ENCODE measurements at regions not wholly inside any gene's neighbourhood (a gene's known extent, or its start where the extent isn't known, plus 50 kb on each side); places are given as distances from the start of the nearest gene placed in this dataset.

DNA sequence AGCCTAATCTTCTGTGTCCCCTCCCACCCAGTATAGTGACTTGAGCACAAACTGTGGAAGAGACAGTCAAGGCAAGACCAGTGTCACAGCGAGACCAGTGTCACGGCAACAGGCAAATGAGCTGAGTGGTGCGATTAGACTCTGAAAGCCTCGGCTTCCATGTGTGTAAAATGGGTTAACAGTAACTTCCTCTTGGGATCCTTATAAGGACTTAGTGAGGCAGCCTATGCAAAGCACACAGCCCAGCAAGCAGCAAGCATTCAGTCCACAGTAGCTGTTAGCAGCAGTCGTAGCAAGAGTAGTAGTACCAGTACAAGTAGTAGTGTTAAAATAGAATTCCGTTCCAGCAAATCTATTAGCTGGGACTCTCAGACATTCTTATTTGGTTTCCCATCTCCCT is 334.1 kb downstream of the GABRB3 start:
- Histone ChIP-seq H3K9me3 (ENCODE audit: control insufficient read depth, insufficient read depth, low read length) (peaks cover 15% of the 10 kb centered on the region), H3K4me1 (ENCODE audit: control insufficient read depth, insufficient read depth, low read length) (no peaks in the 10 kb centered on the region), H3K27me3 (ENCODE audit: control insufficient read depth, insufficient read depth, low read length) (no peaks in the 10 kb centered on the region), H3K27ac (ENCODE audit: low read length) (no peak overlapping the region), H3K4me3 (ENCODE audit: low read length) (no peak overlapping the region), H3K36me3 (ENCODE audit: control insufficient read depth, insufficient read depth, low read length) (no peaks in the 10 kb centered on the region)
- intact Hi-C loops (cut with micrococcal nuclease) = no loop called here
- H3K4me3 Mint-ChIP-seq = no peak overlapping the region
- no peak overlapping the region for H3K27ac Mint-ChIP-seq
- ATAC-seq (no peak), DNase-seq (no peak)
- peaks cover 14 to 23% of the 10 kb centered on the region in 2 donors for H3K9me3 Mint-ChIP-seq
- TF ChIP-seq, protein P1, sequence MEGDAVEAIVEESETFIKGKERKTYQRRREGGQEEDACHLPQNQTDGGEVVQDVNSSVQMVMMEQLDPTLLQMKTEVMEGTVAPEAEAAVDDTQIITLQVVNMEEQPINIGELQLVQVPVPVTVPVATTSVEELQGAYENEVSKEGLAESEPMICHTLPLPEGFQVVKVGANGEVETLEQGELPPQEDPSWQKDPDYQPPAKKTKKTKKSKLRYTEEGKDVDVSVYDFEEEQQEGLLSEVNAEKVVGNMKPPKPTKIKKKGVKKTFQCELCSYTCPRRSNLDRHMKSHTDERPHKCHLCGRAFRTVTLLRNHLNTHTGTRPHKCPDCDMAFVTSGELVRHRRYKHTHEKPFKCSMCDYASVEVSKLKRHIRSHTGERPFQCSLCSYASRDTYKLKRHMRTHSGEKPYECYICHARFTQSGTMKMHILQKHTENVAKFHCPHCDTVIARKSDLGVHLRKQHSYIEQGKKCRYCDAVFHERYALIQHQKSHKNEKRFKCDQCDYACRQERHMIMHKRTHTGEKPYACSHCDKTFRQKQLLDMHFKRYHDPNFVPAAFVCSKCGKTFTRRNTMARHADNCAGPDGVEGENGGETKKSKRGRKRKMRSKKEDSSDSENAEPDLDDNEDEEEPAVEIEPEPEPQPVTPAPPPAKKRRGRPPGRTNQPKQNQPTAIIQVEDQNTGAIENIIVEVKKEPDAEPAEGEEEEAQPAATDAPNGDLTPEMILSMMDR (IDR thresholded peaks at IDR 0.05) = no peak
- WGBS (ENCODE audit: insufficient coverage) = 90% methylated on average over 6 of the region's 6 CpGs
- no peaks in the 10 kb centered on the region for H3K36me3 Mint-ChIP-seq
- H3K4me1 Mint-ChIP-seq = no peaks in the 10 kb centered on the region
- H3K27me3 Mint-ChIP-seq (ENCODE audit: low read depth in 2 of 2) = no peaks in the 10 kb centered on the region

DNA sequence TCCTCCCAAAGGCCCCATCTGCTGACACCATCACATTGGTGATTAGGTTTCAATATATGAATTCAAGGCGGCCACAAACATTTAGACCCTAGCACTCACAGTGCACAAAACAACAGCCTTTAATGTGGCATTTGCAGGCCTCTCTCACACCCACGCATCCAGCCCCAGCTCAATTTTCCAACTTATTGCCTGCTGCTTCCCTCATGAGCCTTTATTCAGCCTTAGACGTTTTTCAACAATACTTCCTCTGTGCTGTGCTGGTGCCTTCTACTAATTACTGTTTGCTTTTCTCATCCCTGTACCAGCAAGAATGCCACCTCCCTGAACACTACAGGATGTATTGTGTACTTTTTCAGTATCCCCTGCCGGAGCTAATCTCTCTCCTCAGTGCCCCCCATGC is 334.6 kb downstream of the GABRB3 start:
- Histone ChIP-seq H3K9me3 (ENCODE audit: control insufficient read depth, insufficient read depth, low read length) (peaks cover 14% of the 10 kb centered on the region), H3K27me3 (ENCODE audit: control insufficient read depth, insufficient read depth, low read length) (no peaks in the 10 kb centered on the region), H3K36me3 (ENCODE audit: control insufficient read depth, insufficient read depth, low read length) (no peaks in the 10 kb centered on the region), H3K4me1 (ENCODE audit: control insufficient read depth, insufficient read depth, low read length) (no peaks in the 10 kb centered on the region), H3K4me3 (ENCODE audit: low read length) (no peak overlapping the region), H3K27ac (ENCODE audit: low read length) (no peak overlapping the region)
- 80% methylated on average over 4 of the region's 4 CpGs for WGBS (ENCODE audit: insufficient coverage)
- Mint-ChIP-seq H3K9me3 (peaks cover 14 to 23% of the 10 kb centered on the region in 2 donors), H3K27ac (no peak overlapping the region), H3K36me3 (no peaks in the 10 kb centered on the region), H3K27me3 (ENCODE audit: low read depth in 2 of 2) (no peaks in the 10 kb centered on the region), H3K4me3 (no peak overlapping the region), H3K4me1 (no peaks in the 10 kb centered on the region)
- ATAC-seq = no peak
- TF ChIP-seq, protein P1 (IDR thresholded peaks at IDR 0.05) = no peak
- intact Hi-C loops (cut with micrococcal nuclease) = no loop called here
- DNase-seq = no peak

DNA sequence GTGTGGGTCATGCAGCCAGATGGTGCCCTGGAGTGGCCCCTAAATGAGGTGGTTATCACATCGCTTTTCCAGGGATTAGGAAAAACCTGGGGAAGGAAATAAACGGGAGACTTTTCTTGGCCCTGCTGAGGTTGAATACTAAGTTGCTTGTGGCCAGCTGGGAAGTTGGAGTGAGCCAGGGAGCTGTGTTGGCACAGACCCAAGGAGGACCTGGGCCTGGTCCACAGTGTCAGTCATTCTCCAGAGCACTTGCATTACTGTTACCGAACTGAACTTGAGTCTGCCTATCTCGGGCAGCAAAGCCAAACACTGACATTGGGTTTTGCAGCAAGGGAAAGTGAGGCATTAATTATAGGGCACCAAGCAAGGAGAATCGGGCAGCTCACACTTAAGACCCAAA is 339.0 kb downstream of the GABRB3 start:
- Mint-ChIP-seq H3K4me3 (no peak overlapping the region), H3K27ac (no peak overlapping the region), H3K27me3 (ENCODE audit: low read depth in 2 of 2) (no peaks in the 10 kb centered on the region), H3K36me3 (no peaks in the 10 kb centered on the region), H3K4me1 (no peaks in the 10 kb centered on the region), H3K9me3 (peaks cover 11 to 16% of the 10 kb centered on the region in 2 donors)
- Histone ChIP-seq H3K4me1 (ENCODE audit: control insufficient read depth, insufficient read depth, low read length) (no peaks in the 10 kb centered on the region), H3K4me3 (ENCODE audit: low read length) (no peak overlapping the region), H3K36me3 (ENCODE audit: control insufficient read depth, insufficient read depth, low read length) (no peaks in the 10 kb centered on the region), H3K27ac (ENCODE audit: low read length) (no peak overlapping the region), H3K9me3 (ENCODE audit: control insufficient read depth, insufficient read depth, low read length) (peaks cover 6% of the 10 kb centered on the region), H3K27me3 (ENCODE audit: control insufficient read depth, insufficient read depth, low read length) (no peaks in the 10 kb centered on the region)
- DNase-seq = no peak
- TF ChIP-seq, protein P1 (IDR thresholded peaks at IDR 0.05) = no peak
- 87% methylated on average over 5 of the region's 5 CpGs for WGBS (ENCODE audit: insufficient coverage)
- intact Hi-C loops (cut with micrococcal nuclease) = no loop called here
- no peak for ATAC-seq

DNA sequence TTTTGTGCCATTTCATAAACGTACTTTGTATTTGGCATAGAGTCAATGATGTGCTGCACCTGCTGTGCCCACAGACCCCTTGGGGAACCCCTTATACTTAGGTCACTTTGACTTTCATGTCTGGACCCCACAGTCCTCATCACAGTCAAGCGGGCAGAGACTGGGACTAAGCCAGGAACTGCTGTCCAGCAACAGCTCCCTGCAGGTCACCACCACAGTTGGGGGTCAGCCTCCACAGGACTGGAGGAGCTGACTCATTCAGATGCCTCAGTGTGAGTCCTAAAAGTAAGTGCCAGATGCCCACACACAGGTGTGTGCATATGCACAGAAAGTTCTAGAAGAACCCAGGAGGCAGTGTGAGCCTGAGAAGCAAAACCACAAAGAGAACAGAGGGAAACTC is 339.8 kb downstream of the GABRB3 start:
- H3K27ac Mint-ChIP-seq = no peak overlapping the region
- WGBS (ENCODE audit: insufficient coverage) = 90% methylated on average over 2 of the region's 2 CpGs
- intact Hi-C loops (cut with micrococcal nuclease) = no loop called here
- H3K4me3 Mint-ChIP-seq = no peak overlapping the region
- DNase-seq (no peak), ATAC-seq (no peak)
- H3K36me3 ChIP-seq (ENCODE audit: control insufficient read depth, insufficient read depth, low read length) = no peaks in the 10 kb centered on the region
- H3K27me3 ChIP-seq (ENCODE audit: control insufficient read depth, insufficient read depth, low read length) = no peaks in the 10 kb centered on the region
- no peaks in the 10 kb centered on the region for H3K4me1 Mint-ChIP-seq
- H3K27ac ChIP-seq (ENCODE audit: low read length) = no peak overlapping the region
- TF ChIP-seq, protein P1 (IDR thresholded peaks at IDR 0.05) = no peak
- no peaks in the 10 kb centered on the region for H3K9me3 ChIP-seq (ENCODE audit: control insufficient read depth, insufficient read depth, low read length)
- H3K36me3 Mint-ChIP-seq = no peaks in the 10 kb centered on the region
- H3K4me1 ChIP-seq (ENCODE audit: control insufficient read depth, insufficient read depth, low read length) = no peaks in the 10 kb centered on the region
- peaks cover 11 to 12% of the 10 kb centered on the region in 2 donors for H3K9me3 Mint-ChIP-seq
- no peaks in the 10 kb centered on the region for H3K27me3 Mint-ChIP-seq (ENCODE audit: low read depth in 2 of 2)
- H3K4me3 ChIP-seq (ENCODE audit: low read length) = no peak overlapping the region

All from natural killer cell (primary cell).